ENCODE measurements at regions not wholly inside any gene's neighbourhood (a gene's known extent, or its start where the extent isn't known, plus 50 kb on each side); places are given as distances from the start of the nearest gene placed in this dataset.
A peak's percentile ranks its signal among the peaks of the same experiment; 100 is the strongest.

GRCh38 chr3:164393171-164393570 lies 685.1 kb downstream of the SI start:
- CTCF ChIA-PET, result interaction anchor here (1.0 kb wide), 1 partner anchor 18 kb away, joined by 4 read pairs; no protein-coding TSS in a partner anchor
- no peak for DNase-seq
- H3K9ac ChIP-seq, result no peak overlapping the region
- no peaks in the 10 kb centered on the region for H3K27me3 ChIP-seq (ENCODE audit: insufficient read depth)
- 9% methylated on average over 1 of the region's 1 CpG for whole genome bisulfite sequencing (ENCODE audit: low lambda C conversion rate)
- H3K4me1 ChIP-seq (ENCODE audit: control insufficient read depth in 1 of 2, insufficient read depth in 2 of 2, low read depth in 1 of 2, low read length in 1 of 2), result no peaks in the 10 kb centered on the region
- no peak overlapping the region for H3K27ac ChIP-seq (ENCODE audit: low read depth in 2 of 2, low read length in 1 of 2)
- POLR2A ChIA-PET, result no interaction called here
- H3K9me3 ChIP-seq, result no peaks in the 10 kb centered on the region
- H3K36me3 ChIP-seq (replicated peaks in 1 of 2; ENCODE audit: control insufficient read depth in 1 of 2, insufficient read depth in 2 of 2, low read length in 1 of 2), result no peaks in the 10 kb centered on the region
- H3K9me2 ChIP-seq, result no peaks in the 10 kb centered on the region
- no peaks in the 10 kb centered on the region for H4K20me1 ChIP-seq (ENCODE audit: insufficient read depth)
- no peak overlapping the region for H3K4me3 ChIP-seq (ENCODE audit: low read depth in 2 of 2, low read length in 1 of 2)
- H3K79me2 ChIP-seq (ENCODE audit: insufficient read depth), result no peaks in the 10 kb centered on the region
- no peak overlapping the region for H3K4me2 ChIP-seq
- TF ChIP-seq REST (IDR thresholded peaks at IDR 0.05; ENCODE audit: low read depth, low read length) (no peak), USF2 (IDR thresholded peaks at IDR 0.05; ENCODE audit: borderline replicate concordance, low read depth, low read length) (no peak), JUND (IDR thresholded peaks at IDR 0.05) (no peak), ELF1 (IDR thresholded peaks at IDR 0.05) (no peak), CTCF (IDR thresholded peaks at IDR 0.05) (no peak), SMC3 (IDR thresholded peaks at IDR 0.05; ENCODE audit: low read depth, low read length) (no peak), USF1 (IDR thresholded peaks at IDR 0.05; ENCODE audit: borderline replicate concordance, low read depth) (no peak), MXI1 (IDR thresholded peaks at IDR 0.05; ENCODE audit: low read depth, low read length) (no peak), NFIC (IDR thresholded peaks at IDR 0.05; ENCODE audit: borderline replicate concordance) (no peak)
- H3F3A ChIP-seq (replicated peaks; ENCODE audit: insufficient read depth), result no peaks in the 10 kb centered on the region
- H2AFZ ChIP-seq (ENCODE audit: low read depth), result no peak overlapping the region

- H3K9me2 ChIP-seq, result no peaks in the 10 kb centered on the region
- CTCF ChIA-PET, result interaction anchor here (0.6 to 1.5 kb wide), 4 partner anchors 9 to 105 kb away, joined by 3 to 4 read pairs (median 3); no protein-coding TSS in a partner anchor
- DNase-seq, result no peak
- no peaks in the 10 kb centered on the region for H3F3A ChIP-seq (replicated peaks; ENCODE audit: insufficient read depth)
- POLR2A ChIA-PET, result no interaction called here
- TF ChIP-seq MAX (IDR thresholded peaks at IDR 0.05; ENCODE audit: low read depth), result no peak
- peak; percentile 45 for TF ChIP-seq CTCF (IDR thresholded peaks at IDR 0.05)
- no peak overlapping the region for H2AFZ ChIP-seq (ENCODE audit: low read depth)
- H3K27me3 ChIP-seq (ENCODE audit: insufficient read depth), result no peaks in the 10 kb centered on the region
- H3K36me3 ChIP-seq (replicated peaks in 1 of 2; ENCODE audit: control insufficient read depth in 1 of 2, insufficient read depth in 2 of 2, low read length in 1 of 2), result no peaks in the 10 kb centered on the region
- H3K4me1 ChIP-seq (ENCODE audit: control insufficient read depth in 1 of 2, insufficient read depth in 2 of 2, low read depth in 1 of 2, low read length in 1 of 2), result no peaks in the 10 kb centered on the region
- no peak overlapping the region for H3K27ac ChIP-seq (ENCODE audit: low read depth in 2 of 2, low read length in 1 of 2)
- H4K20me1 ChIP-seq (ENCODE audit: insufficient read depth), result no peaks in the 10 kb centered on the region
- H3K9ac ChIP-seq, result no peak overlapping the region
- H3K79me2 ChIP-seq (ENCODE audit: insufficient read depth), result no peaks in the 10 kb centered on the region
- no peak overlapping the region for H3K4me2 ChIP-seq
- no peak overlapping the region for H3K4me3 ChIP-seq (ENCODE audit: low read depth in 2 of 2, low read length in 1 of 2)
- no peaks in the 10 kb centered on the region for H3K9me3 ChIP-seq
These were observed 688.2 kb downstream of the SI start for GRCh38 chr3:164390046-164390445.

Measured in SK-N-SH (cell line).